ENCODE measurements at regions not wholly inside any gene's neighbourhood (a gene's known extent, or its start where the extent isn't known, plus 50 kb on each side); places are given as distances from the start of the nearest gene placed in this dataset.

DNA sequence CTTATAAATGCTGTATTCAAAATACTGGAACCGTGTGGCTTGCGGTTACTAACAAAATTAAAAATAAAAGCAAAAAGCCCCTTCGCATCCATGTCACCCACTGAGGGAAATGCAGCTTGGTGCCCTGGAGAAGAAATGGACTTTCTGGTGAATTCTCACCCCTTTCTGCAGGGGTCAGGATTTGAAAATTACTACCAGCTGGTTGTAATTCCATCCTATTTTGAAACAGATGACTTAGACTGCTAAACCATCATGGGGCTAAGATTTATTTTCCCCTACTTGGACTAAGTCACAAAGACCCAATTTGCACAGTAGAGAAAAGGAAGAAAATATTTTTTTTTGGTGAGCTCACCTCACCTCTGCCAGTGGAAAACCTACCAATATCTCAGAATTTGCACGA lies 111.4 kb upstream of the MYOCD start:
- Histone ChIP-seq H3K23ac (ENCODE audit: low read length in 2 of 2) (no peak overlapping the region), H3K4me3 (ENCODE audit: insufficient read depth in 1 of 2, low read depth in 1 of 2, low read length in 2 of 2) (no peak overlapping the region), H3K4me2 (ENCODE audit: low read length, poor library complexity, severe bottlenecking) (no peak overlapping the region), H3K36me3 (ENCODE audit: control insufficient read depth in 1 of 2, insufficient read depth in 2 of 2, low read depth in 1 of 2, low read length in 2 of 2) (no peaks in the 10 kb centered on the region), H3K9ac (ENCODE audit: low read length) (no peak overlapping the region), H3K4ac (ENCODE audit: low read depth in 1 of 2, low read length in 2 of 2) (no peak overlapping the region), H2AK5ac (ENCODE audit: low read length, severe bottlenecking) (no peak overlapping the region), H2BK120ac (ENCODE audit: low read depth, low read length) (no peak overlapping the region), H2BK15ac (ENCODE audit: low read depth, poor library complexity, severe bottlenecking) (no peak overlapping the region), H3K79me1 (replicated peaks; ENCODE audit: low read length, poor library complexity, severe bottlenecking) (no peaks in the 10 kb centered on the region), H3K18ac (ENCODE audit: low read depth in 1 of 2, low read length in 2 of 2) (no peak overlapping the region), H3K4me1 (ENCODE audit: control insufficient read depth, insufficient read depth, low read depth, low read length) (no peaks in the 10 kb centered on the region), H4K91ac (ENCODE audit: low read length) (no peak overlapping the region), H2AFZ (ENCODE audit: low read depth, low read length) (no peak overlapping the region), H4K8ac (ENCODE audit: low read length) (no peak overlapping the region), H2BK12ac (ENCODE audit: low read length in 2 of 2) (no peak overlapping the region), H3K9me3 (ENCODE audit: control insufficient read depth, low read length) (no peaks in the 10 kb centered on the region), H3K27me3 (ENCODE audit: control insufficient read depth in 1 of 2, insufficient read depth in 1 of 2, low read length in 2 of 2) (peaks cover 0 to 5% of the 10 kb centered on the region in 2 experiments), H3K27ac (ENCODE audit: low read length, poor library complexity, severe bottlenecking) (no peak overlapping the region), H3K14ac (ENCODE audit: low read length in 2 of 2) (no peak overlapping the region), H2BK5ac (ENCODE audit: low read depth, low read length, poor library complexity, severe bottlenecking) (no peak overlapping the region)
- WGBS = 94% methylated on average over 4 of the region's 4 CpGs
- no peak for DNase-seq

DNA sequence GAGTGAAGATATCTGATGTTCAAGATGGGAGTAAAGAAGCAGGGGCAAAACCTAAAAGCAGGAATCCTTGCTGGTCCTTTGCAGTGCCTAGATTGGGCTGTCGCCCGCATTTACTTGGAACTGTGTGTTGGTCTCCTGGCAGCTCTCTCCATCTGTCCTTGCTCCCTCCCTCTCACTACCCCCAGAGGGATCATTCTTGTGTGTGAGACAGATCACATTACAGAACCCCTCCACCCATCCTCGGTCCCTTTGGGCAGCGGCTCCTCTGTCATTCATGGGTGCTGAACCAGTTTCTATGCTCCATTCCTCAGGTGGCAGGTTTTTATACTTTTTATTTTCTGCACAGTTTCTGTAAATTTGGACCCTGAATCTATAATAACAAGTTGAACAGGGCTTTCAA lies 99.4 kb upstream of the MYOCD start:
- Histone ChIP-seq H2AFZ (ENCODE audit: low read depth, low read length) (no peak overlapping the region), H3K36me3 (ENCODE audit: control insufficient read depth in 1 of 2, insufficient read depth in 2 of 2, low read depth in 1 of 2, low read length in 2 of 2) (no peaks in the 10 kb centered on the region), H3K79me1 (replicated peaks; ENCODE audit: low read length, poor library complexity, severe bottlenecking) (no peaks in the 10 kb centered on the region), H3K4ac (ENCODE audit: low read depth in 1 of 2, low read length in 2 of 2) (no peak overlapping the region), H3K9ac (ENCODE audit: low read length) (no peak overlapping the region), H3K4me3 (ENCODE audit: insufficient read depth in 1 of 2, low read depth in 1 of 2, low read length in 2 of 2) (no peak overlapping the region), H2BK120ac (ENCODE audit: low read depth, low read length) (no peak overlapping the region), H4K91ac (ENCODE audit: low read length) (no peak overlapping the region), H3K23ac (ENCODE audit: low read length in 2 of 2) (no peak overlapping the region), H2BK5ac (ENCODE audit: low read depth, low read length, poor library complexity, severe bottlenecking) (no peak overlapping the region), H3K4me1 (ENCODE audit: control insufficient read depth, insufficient read depth, low read depth, low read length) (peaks cover 5% of the 10 kb centered on the region), H3K27ac (ENCODE audit: low read length, poor library complexity, severe bottlenecking) (no peak overlapping the region), H2BK12ac (ENCODE audit: low read length in 2 of 2) (no peak overlapping the region), H3K4me2 (ENCODE audit: low read length, poor library complexity, severe bottlenecking) (no peak overlapping the region), H4K8ac (ENCODE audit: low read length) (no peak overlapping the region), H2BK15ac (ENCODE audit: low read depth, poor library complexity, severe bottlenecking) (no peak overlapping the region), H3K9me3 (ENCODE audit: control insufficient read depth, low read length) (peaks cover 2% of the 10 kb centered on the region), H2AK5ac (ENCODE audit: low read length, severe bottlenecking) (no peak overlapping the region), H3K18ac (ENCODE audit: low read depth in 1 of 2, low read length in 2 of 2) (no peak overlapping the region), H3K27me3 (ENCODE audit: control insufficient read depth in 1 of 2, insufficient read depth in 1 of 2, low read length in 2 of 2) (peaks cover 0 to 20% of the 10 kb centered on the region in 2 experiments), H3K14ac (ENCODE audit: low read length in 2 of 2) (no peak overlapping the region)
- 59% methylated on average over 4 of the region's 4 CpGs for WGBS
- DNase-seq = no peak

DNA sequence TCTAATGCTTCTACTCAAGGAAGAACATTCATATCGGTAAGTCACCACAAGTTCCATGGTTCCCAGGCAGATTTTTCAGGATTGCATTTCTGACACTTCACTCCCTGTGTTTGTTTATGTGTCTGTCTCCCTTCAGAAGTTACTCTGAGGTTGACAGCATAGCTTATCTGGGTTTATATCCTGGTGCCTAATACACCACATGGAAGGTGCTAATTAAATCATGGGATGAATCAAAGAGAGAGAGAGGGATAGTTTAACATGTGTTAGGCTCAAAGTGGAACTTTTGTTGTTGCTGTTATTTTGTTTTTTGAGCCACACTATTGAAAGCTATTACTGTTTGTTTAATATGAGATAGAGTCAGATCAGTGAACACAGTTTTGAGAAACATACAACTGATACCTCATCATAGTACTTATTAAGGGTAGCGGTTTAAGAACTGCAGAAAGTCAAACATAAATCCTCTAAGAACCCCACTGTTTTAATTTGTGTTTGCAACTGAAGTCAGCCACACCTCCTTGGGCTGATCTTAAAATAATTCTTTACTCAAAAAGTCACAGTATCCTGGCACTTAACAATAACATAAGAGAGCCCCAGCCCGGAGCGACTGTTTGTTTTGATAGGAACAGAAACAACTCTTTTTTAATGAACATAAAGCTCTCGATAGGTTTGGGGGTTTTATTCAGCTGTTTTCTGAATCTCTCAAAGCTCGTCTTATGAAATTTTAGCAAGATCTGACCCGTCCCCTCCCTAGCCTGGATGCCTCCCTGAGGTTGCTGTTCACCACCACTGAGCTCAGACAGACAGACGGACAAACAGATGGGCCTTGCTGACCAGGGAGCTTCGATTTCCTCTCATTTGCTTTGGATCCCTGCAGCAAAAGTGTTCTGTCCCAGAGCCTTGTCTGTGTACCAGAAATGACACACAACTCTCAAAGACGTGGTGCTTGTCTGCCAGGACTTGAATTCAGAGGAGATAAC lies 98.3 kb upstream of the MYOCD start:
- no peak overlapping the region for H3K18ac ChIP-seq (ENCODE audit: low read depth in 1 of 2, low read length in 2 of 2)
- 63% methylated on average over 8 of the region's 10 CpGs for WGBS
- peaks cover 5% of the 10 kb centered on the region for H3K4me1 ChIP-seq (ENCODE audit: control insufficient read depth, insufficient read depth, low read depth, low read length)
- no peak overlapping the region for H3K4me2 ChIP-seq (ENCODE audit: low read length, poor library complexity, severe bottlenecking)
- H3K36me3 ChIP-seq (ENCODE audit: control insufficient read depth in 1 of 2, insufficient read depth in 2 of 2, low read depth in 1 of 2, low read length in 2 of 2) = no peaks in the 10 kb centered on the region
- no peak overlapping the region for H3K4me3 ChIP-seq (ENCODE audit: insufficient read depth in 1 of 2, low read depth in 1 of 2, low read length in 2 of 2)
- H3K9ac ChIP-seq (ENCODE audit: low read length) = no peak overlapping the region
- H4K8ac ChIP-seq (ENCODE audit: low read length) = no peak overlapping the region
- no peak for DNase-seq
- peaks cover 2% of the 10 kb centered on the region for H3K9me3 ChIP-seq (ENCODE audit: control insufficient read depth, low read length)
- H2BK15ac ChIP-seq (ENCODE audit: low read depth, poor library complexity, severe bottlenecking) = no peak overlapping the region
- H2AFZ ChIP-seq (ENCODE audit: low read depth, low read length) = no peak overlapping the region
- no peak overlapping the region for H4K91ac ChIP-seq (ENCODE audit: low read length)
- H2BK12ac ChIP-seq (ENCODE audit: low read length in 2 of 2) = no peak overlapping the region
- H3K27ac ChIP-seq (ENCODE audit: low read length, poor library complexity, severe bottlenecking) = no peak overlapping the region
- H3K27me3 ChIP-seq (ENCODE audit: control insufficient read depth in 1 of 2, insufficient read depth in 1 of 2, low read length in 2 of 2) = peaks cover 0 to 20% of the 10 kb centered on the region in 2 experiments
- no peak overlapping the region for H2BK120ac ChIP-seq (ENCODE audit: low read depth, low read length)
- no peak overlapping the region for H2AK5ac ChIP-seq (ENCODE audit: low read length, severe bottlenecking)
- H3K79me1 ChIP-seq (replicated peaks; ENCODE audit: low read length, poor library complexity, severe bottlenecking) = no peaks in the 10 kb centered on the region
- no peak overlapping the region for H3K4ac ChIP-seq (ENCODE audit: low read depth in 1 of 2, low read length in 2 of 2)
- no peak overlapping the region for H3K14ac ChIP-seq (ENCODE audit: low read length in 2 of 2)
- H2BK5ac ChIP-seq (ENCODE audit: low read depth, low read length, poor library complexity, severe bottlenecking) = no peak overlapping the region
- no peak overlapping the region for H3K23ac ChIP-seq (ENCODE audit: low read length in 2 of 2)

DNA sequence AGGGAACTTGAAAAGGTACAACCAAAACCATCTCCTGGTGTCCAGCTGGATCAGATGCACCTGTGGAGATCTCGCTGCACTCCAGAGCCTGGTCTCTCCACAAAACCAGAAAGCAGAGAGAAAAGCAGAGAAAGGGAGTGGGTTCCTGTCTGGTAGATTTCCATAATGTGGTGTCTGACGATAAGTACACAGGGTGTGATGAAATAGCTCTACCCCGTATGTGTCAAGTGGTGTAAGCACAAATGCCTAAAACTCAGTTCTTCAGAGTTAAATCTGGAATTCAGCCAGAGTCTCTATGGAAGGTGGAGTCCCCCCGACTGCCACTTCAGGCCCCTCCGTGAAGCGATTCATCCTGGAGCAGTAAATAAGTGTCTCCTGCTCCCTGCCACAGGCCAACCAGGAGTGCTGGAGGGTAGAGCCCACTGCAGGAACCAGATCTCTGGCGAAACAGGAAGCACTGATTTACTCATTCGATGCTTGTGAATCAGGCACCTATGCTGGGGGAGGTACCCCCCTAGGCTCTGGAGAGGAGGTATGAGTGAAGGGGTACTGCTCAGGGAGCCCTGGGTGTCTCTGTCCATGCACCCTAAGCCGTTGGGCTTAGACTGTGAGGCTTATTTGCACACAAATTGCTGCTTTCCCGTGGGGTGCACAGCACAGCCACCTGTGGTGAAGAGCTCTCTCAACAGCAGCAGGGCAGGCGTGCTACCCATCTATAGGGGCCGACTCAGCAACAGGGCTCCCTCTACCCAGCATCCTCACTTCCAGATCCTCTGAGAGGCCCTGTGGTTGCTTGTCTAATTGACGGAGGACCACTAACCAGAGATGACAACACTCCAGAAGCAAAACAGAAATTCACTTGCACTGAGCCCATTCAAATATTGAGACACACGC lies 97.1 kb upstream of the MYOCD start:
- no peak overlapping the region for H3K23ac ChIP-seq (ENCODE audit: low read length in 2 of 2)
- 57% methylated on average over 14 of the region's 14 CpGs for WGBS
- H3K9me3 ChIP-seq (ENCODE audit: control insufficient read depth, low read length) = peaks cover 2% of the 10 kb centered on the region
- peak; percentile 23 for DNase-seq
- H2AK5ac ChIP-seq (ENCODE audit: low read length, severe bottlenecking) = no peak overlapping the region
- no peak overlapping the region for H3K27ac ChIP-seq (ENCODE audit: low read length, poor library complexity, severe bottlenecking)
- no peaks in the 10 kb centered on the region for H3K36me3 ChIP-seq (ENCODE audit: control insufficient read depth in 1 of 2, insufficient read depth in 2 of 2, low read depth in 1 of 2, low read length in 2 of 2)
- no peak overlapping the region for H3K4me2 ChIP-seq (ENCODE audit: low read length, poor library complexity, severe bottlenecking)
- H4K91ac ChIP-seq (ENCODE audit: low read length) = no peak overlapping the region
- H3K9ac ChIP-seq (ENCODE audit: low read length) = no peak overlapping the region
- no peak overlapping the region for H3K4ac ChIP-seq (ENCODE audit: low read depth in 1 of 2, low read length in 2 of 2)
- no peaks in the 10 kb centered on the region for H3K79me1 ChIP-seq (replicated peaks; ENCODE audit: low read length, poor library complexity, severe bottlenecking)
- H2AFZ ChIP-seq (ENCODE audit: low read depth, low read length) = peak overlapping the region; percentile 24
- no peak overlapping the region for H4K8ac ChIP-seq (ENCODE audit: low read length)
- no peak overlapping the region for H2BK5ac ChIP-seq (ENCODE audit: low read depth, low read length, poor library complexity, severe bottlenecking)
- H2BK120ac ChIP-seq (ENCODE audit: low read depth, low read length) = no peak overlapping the region
- H2BK12ac ChIP-seq (ENCODE audit: low read length in 2 of 2) = peak overlapping the region in 1 of 2 experiments; percentile 90
- no peak overlapping the region for H3K14ac ChIP-seq (ENCODE audit: low read length in 2 of 2)
- no peak overlapping the region for H2BK15ac ChIP-seq (ENCODE audit: low read depth, poor library complexity, severe bottlenecking)
- H3K4me1 ChIP-seq (ENCODE audit: control insufficient read depth, insufficient read depth, low read depth, low read length) = peaks cover 5% of the 10 kb centered on the region
- H3K18ac ChIP-seq (ENCODE audit: low read depth in 1 of 2, low read length in 2 of 2) = peak overlapping the region in 1 of 2 experiments; percentile 50
- H3K27me3 ChIP-seq (ENCODE audit: control insufficient read depth in 1 of 2, insufficient read depth in 1 of 2, low read length in 2 of 2) = peaks cover 0 to 20% of the 10 kb centered on the region in 2 experiments
- H3K4me3 ChIP-seq (ENCODE audit: insufficient read depth in 1 of 2, low read depth in 1 of 2, low read length in 2 of 2) = no peak overlapping the region
